Gastroesophageal sphincter (tissue), 4 donors: ENCODE measurements at regions not wholly inside any gene's neighbourhood (a gene's known extent, or its start where the extent isn't known, plus 50 kb on each side); places are given as distances from the start of the nearest gene placed in this dataset.

Experiments used
- ATAC-seq: fragments of 150-250 bp; one replicate; pipeline ENCODE4 v1.9.1; 2016; ENCODE audit warnings: mild to moderate bottlenecking, moderate library complexity
- H3K27ac ChIP-seq, 4 donors: fragments of 200-600 bp; sonication (generic) in 3 of 4; 1 replicate in 3 of 4; 2 replicates in 1 of 4; pipeline ENCODE4 v1.5.1; 2016 to 2019
- H3K27me3 ChIP-seq: fragments of 200-600 bp; sonication (generic); one replicate; pipeline ENCODE4 v1.5.1; 2019
- H3K36me3 ChIP-seq, 2 donors: fragments of 200-600 bp; sonication (generic); one replicate each; pipeline ENCODE4 v1.5.1; 2019; ENCODE audit warnings: control low read depth in 1 of 2
- H3K4me1 ChIP-seq, 3 donors: fragments of 200-600 bp; sonication (generic); 1 replicate in 2 of 3; 2 replicates in 1 of 3; pipeline ENCODE4 v1.5.1; 2016 to 2019; ENCODE audit warnings: control low read depth in 2 of 3
- H3K4me3 ChIP-seq, 2 donors: fragments of 200-600 bp; sonication (generic); one replicate each; pipeline ENCODE4 v1.5.1; 2019; ENCODE audit warnings: mild to moderate bottlenecking in 1 of 2, moderate library complexity in 1 of 2
- H3K9me3 ChIP-seq, 3 donors: fragments of 200-600 bp; sonication (generic); one replicate each; pipeline ENCODE4 v1.5.1; 2017 to 2019; ENCODE audit warnings: control low read depth in 2 of 3
- EP300 ChIP-seq: sonication (generic); formaldehyde crosslinking; IDR thresholded peaks from one replicate; pipeline ENCODE4 v1.6.1; 2017; ENCODE audit warnings: antibody characterized with exemption, mild to moderate bottlenecking
- POLR2A ChIP-seq, 2 donors: fragments of 450-650 bp; IDR thresholded peaks; one replicate each; pipeline ENCODE4 v1.6.1; 2017; ENCODE audit warnings: antibody characterized with exemption in 2 of 2, mild to moderate bottlenecking in 2 of 2, moderate library complexity in 1 of 2
- POLR2AphosphoS5 ChIP-seq: sonication (generic); formaldehyde crosslinking; IDR thresholded peaks from one replicate; pipeline ENCODE4 v1.6.1; 2017; ENCODE audit warnings: antibody characterized with exemption
- WGBS, 2 donors: methylation state at CpG; one replicate each; pipeline ENCODE4 v1.1.5; 2018; ENCODE audit warnings: low coverage in 1 of 2; 5-methylcytosine and 5-hydroxymethylcytosine counted together
- TF ChIP-seq, protein P1 (sequence below), 4 experiments: fragments of 200-600 bp in 2 of 4; fragments of 450-650 bp in 2 of 4; sonication (generic) in 1 of 4; IDR thresholded peaks; one replicate each; pipeline ENCODE4 v1.5.1; 2017 to 2019; ENCODE audit warnings: antibody characterized with exemption in 4 of 4, mild to moderate bottlenecking in 2 of 4, moderate library complexity in 2 of 4

DNA sequence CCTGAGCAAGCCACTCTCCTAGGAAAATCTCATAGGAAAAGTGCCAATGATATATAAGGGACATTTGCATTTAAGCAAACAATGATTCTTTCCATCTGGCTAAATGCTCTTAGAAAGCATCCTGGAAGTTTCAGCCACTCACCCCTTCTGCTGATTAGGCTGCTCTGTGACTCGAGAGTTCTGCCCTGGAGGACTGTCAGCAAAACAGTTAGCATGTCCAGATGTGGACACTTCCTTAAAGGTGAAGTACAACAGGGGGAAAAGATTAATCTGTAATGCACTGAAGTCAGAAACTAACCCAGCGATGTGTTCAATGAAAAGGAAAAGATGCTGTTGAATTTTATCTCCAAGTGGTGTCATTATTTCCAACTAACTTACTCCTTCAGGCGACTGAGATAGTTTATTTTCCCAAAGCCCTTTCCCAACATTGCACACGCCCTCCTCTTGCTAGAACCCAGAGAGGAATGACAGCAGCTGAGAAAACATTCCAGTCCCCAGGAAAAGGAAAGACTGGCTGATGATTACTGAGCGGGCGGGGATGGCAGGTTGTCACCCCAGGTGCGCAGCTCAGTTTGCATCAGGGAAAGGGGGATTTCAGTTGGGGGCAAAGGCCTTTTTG is 214.0 kb downstream of the SS18 start:
- H3K36me3 ChIP-seq = no peaks in the 10 kb centered on the region
- H3K9me3 ChIP-seq = peaks cover 0 to 9% (median 0%) of the 10 kb centered on the region in 3 donors
- TF ChIP-seq, protein P1, sequence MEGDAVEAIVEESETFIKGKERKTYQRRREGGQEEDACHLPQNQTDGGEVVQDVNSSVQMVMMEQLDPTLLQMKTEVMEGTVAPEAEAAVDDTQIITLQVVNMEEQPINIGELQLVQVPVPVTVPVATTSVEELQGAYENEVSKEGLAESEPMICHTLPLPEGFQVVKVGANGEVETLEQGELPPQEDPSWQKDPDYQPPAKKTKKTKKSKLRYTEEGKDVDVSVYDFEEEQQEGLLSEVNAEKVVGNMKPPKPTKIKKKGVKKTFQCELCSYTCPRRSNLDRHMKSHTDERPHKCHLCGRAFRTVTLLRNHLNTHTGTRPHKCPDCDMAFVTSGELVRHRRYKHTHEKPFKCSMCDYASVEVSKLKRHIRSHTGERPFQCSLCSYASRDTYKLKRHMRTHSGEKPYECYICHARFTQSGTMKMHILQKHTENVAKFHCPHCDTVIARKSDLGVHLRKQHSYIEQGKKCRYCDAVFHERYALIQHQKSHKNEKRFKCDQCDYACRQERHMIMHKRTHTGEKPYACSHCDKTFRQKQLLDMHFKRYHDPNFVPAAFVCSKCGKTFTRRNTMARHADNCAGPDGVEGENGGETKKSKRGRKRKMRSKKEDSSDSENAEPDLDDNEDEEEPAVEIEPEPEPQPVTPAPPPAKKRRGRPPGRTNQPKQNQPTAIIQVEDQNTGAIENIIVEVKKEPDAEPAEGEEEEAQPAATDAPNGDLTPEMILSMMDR (IDR thresholded peaks at IDR 0.05) = no peak
- TF ChIP-seq POLR2A (IDR thresholded peaks at IDR 0.05) (no peak), EP300 (no peak), POLR2AphosphoS5 (no peak)
- H3K27me3 ChIP-seq = no peaks in the 10 kb centered on the region
- H3K27ac ChIP-seq = no peak overlapping the region
- WGBS, 2 donors = 30 to 36% methylated on average over 5 to 7 of the region's 7 CpGs
- ATAC-seq = peak; percentile 55
- no peaks in the 10 kb centered on the region for H3K4me1 ChIP-seq
- no peak overlapping the region for H3K4me3 ChIP-seq

DNA sequence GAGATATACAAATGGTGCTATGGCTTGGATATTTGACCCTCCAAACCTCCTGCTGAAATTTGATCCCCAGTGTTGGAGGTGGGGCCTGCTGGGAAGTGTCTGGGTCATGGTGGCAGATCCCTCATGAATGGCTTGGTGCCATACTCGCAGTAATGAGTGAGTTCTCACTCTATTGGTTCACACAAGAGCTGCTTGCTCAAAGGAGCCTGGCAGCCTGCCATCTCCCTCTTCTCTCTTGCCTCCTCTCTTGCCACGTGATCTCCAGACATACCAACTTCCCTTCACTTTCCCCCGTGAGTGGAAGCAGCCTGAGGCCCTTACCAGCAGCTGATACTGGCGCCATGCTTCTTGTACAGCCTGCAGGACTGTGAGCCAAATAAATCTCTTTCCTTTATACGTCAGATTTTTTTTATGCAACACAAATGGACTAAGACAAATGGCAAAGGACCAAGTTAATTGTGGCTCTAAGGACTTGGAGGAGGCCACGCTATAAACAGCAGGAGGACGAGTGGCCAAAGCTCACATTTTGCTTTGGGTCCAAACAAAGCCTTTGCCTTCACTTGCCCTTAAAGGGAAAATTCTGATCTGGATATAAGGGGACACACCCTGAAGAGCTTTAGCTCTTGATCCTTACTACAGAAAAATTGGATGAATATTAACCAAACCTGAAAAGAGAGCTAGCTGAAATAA is 214.7 kb downstream of the SS18 start:
- WGBS, 2 donors = 23% methylated on average over 2 to 5 of the region's 7 CpGs
- TF ChIP-seq EP300 (no peak), POLR2A (IDR thresholded peaks at IDR 0.05) (no peak), POLR2AphosphoS5 (no peak)
- TF ChIP-seq, protein P1 (IDR thresholded peaks at IDR 0.05) = no peak
- Histone ChIP-seq H3K4me1 (no peaks in the 10 kb centered on the region), H3K27ac (no peak overlapping the region), H3K27me3 (no peaks in the 10 kb centered on the region), H3K9me3 (peaks cover 0 to 9% (median 0%) of the 10 kb centered on the region in 3 donors), H3K4me3 (no peak overlapping the region), H3K36me3 (no peaks in the 10 kb centered on the region)
- ATAC-seq = no peak

DNA sequence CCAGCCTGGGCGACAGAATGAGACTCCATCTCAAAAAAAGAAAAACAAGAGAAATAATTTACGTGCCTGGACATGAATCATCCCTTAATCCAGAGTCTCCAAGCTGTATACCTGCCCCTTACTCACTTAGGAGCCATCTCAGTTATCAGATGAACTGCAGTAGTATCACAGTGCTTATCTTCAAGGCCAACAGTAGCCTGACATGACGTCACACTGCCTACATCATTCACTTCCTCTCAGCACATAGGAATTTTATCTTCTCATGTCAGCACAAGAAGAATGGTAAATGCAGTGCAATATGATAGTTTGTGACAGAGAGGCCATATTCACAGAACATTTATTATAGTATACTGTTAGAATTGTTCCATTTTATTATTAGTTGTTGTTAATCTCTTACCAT is 216.6 kb downstream of the SS18 start:
- no peak overlapping the region for H3K4me3 ChIP-seq
- no peaks in the 10 kb centered on the region for H3K36me3 ChIP-seq
- TF ChIP-seq POLR2A (IDR thresholded peaks at IDR 0.05) (no peak), EP300 (no peak), POLR2AphosphoS5 (no peak)
- TF ChIP-seq, protein P1 (IDR thresholded peaks at IDR 0.05) = no peak
- 62 to 80% methylated on average over 2 to 3 of the region's 3 CpGs for WGBS, 2 donors
- H3K9me3 ChIP-seq = peaks cover 0 to 9% (median 0%) of the 10 kb centered on the region in 3 donors
- no peak for ATAC-seq
- no peak overlapping the region for H3K27ac ChIP-seq
- H3K27me3 ChIP-seq = no peaks in the 10 kb centered on the region
- H3K4me1 ChIP-seq = no peaks in the 10 kb centered on the region

DNA sequence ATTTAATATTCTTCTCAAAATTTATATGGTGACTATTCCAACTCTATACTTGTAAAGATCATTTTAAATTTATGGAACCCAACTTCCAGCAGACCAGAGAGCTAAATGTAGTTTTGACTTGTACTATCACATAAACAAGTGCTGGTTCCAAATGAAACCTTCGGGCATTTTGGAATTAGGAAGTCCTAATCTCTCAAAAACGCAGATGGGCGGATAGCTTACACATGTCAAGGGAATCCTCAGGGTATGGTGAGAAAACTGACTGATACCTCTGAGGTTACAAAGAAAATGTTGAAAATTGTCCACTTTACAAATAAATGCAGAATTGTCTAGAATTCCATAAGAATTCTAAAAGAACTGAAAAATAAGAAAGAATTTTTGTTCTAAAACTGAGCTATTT is 224.1 kb downstream of the SS18 start:
- 76 to 79% methylated on average over 2 to 3 of the region's 3 CpGs for WGBS, 2 donors
- ATAC-seq = no peak
- TF ChIP-seq EP300 = no peak

DNA sequence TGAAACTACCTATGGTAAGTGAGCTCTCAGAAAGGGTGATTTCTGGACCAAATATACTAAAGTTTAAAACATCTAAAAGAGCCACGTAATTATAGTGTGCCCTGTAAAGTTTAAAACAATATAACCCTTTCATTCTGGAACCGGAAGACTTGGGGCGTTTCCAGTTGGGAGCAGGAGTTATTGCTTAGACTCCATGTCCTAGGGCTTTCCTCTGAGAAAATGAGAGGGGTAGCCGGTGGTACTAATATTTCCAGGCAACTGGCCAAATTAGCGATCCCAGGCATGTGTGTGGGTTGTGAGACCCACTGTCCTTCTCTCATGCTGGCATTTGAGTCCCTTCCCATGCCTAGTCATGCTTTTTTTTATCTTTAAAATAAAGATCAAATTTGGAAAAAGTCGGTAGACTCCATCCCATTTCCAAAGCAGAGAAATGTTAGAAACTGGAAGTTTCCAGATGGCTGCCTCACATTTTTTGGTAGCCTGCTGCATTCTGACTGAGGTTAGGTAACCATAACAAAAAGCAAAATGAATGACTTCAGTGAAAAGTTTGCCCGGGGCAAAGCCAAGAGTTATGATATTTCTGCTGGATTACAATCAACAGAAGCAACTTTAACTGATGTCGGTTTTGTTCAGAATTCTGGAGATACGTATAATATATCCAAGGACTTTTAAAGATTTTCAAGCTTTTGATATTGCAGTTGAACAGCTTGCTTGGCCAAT is 227.4 kb downstream of the SS18 start:
- TF ChIP-seq POLR2A (IDR thresholded peaks at IDR 0.05) (no peak), EP300 (no peak), POLR2AphosphoS5 (no peak)
- TF ChIP-seq, protein P1 (IDR thresholded peaks at IDR 0.05) = no peak
- Histone ChIP-seq H3K4me3 (no peak overlapping the region), H3K36me3 (no peaks in the 10 kb centered on the region), H3K9me3 (peaks cover 0 to 2% (median 0%) of the 10 kb centered on the region in 3 donors), H3K27ac (no peak overlapping the region), H3K27me3 (no peaks in the 10 kb centered on the region), H3K4me1 (no peaks in the 10 kb centered on the region)
- no peak for ATAC-seq
- 44 to 52% methylated on average over 8 to 9 of the region's 9 CpGs for WGBS, 2 donors

More for the DNA sequence above, 224.1 kb downstream of the SS18 start:
- Histone ChIP-seq H3K36me3 (no peaks in the 10 kb centered on the region), H3K9me3 (peaks cover 0 to 8% (median 0%) of the 10 kb centered on the region in 3 donors), H3K27me3 (no peaks in the 10 kb centered on the region), H3K4me1 (no peaks in the 10 kb centered on the region), H3K4me3 (no peak overlapping the region), H3K27ac (no peak overlapping the region)
